BJ (cell line): ENCODE measurements at regions not wholly inside any gene's neighbourhood (a gene's known extent, or its start where the extent isn't known, plus 50 kb on each side); places are given as distances from the start of the nearest gene placed in this dataset.
"Not testable (repeated sequence)": the region's sequence is repeated elsewhere in the genome, so short reads cannot be mapped to it uniquely, and the experiment has no call there.

Experiments
- CTCF ChIA-PET: fragments of 350-600 bp; formaldehyde crosslinking; extraction: SDS; loops from one replicate; lab custom pipeline; 2021; ENCODE audit warnings: antibody characterized with exemption, inconsistent platforms; lab: Yijun Ruan, JAX
- POLR2A ChIA-PET: fragments of 300-600 bp; sonication (Branson Sonifier 250); formaldehyde crosslinking; extraction: SDS; loops from one replicate; lab custom pipeline; 2021; ENCODE audit warnings: antibody characterized with exemption; lab: Charles Lee
- DNase-seq: peaks from one replicate; pipeline ENCODE4 v3.0.0-alpha.2; 2011; ENCODE audit warnings: low read depth
- H3K27me3 ChIP-seq: 2 replicates; pipeline ENCODE4 v1.6.0; 2011; ENCODE audit warnings: low read length; ENCODE audit not compliant: control insufficient read depth, insufficient read depth
- H3K36me3 ChIP-seq: 2 replicates; pipeline ENCODE4 v1.5.1; 2011; ENCODE audit warnings: low read length; ENCODE audit not compliant: control insufficient read depth, insufficient read depth
- H3K4me3 ChIP-seq: 2 replicates; pipeline ENCODE4 v1.5.1; 2011; ENCODE audit warnings: low read depth, mild to moderate bottlenecking, control low read depth, low read length
- TF ChIP-seq, protein P1 (sequence below): IDR thresholded peaks from 2 replicates; pipeline ENCODE4 v1.5.1; 2011; ENCODE audit warnings: low read depth, mild to moderate bottlenecking, control low read depth, inconsistent platforms, low read length, moderate library complexity; ENCODE audit not compliant: insufficient read depth

DNA sequence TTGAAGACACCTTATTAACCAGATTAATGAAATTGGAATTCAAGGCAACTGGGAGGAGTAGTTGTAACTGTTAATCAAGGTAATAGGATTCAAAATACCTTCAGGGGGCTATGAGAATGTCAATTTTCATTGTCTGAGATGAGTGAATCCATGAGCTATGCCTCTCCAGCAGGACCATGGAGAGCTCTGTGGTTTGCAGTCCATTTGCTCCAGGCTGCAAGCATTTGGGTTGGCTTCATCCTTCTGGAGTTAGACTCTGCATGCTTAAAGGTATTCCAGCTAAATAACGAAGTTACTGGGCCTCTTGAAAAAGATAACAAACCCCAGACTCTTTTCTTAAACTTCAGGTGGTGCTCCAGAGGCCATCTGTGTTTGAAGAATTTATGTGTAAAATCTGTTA lies 207.1 kb upstream of the SLC8A1 start:
- ChIA-PET CTCF (interaction anchor here (0.8 kb wide), 1 partner anchor 104 kb away, joined by 5 read pairs; no protein-coding TSS in a partner anchor), POLR2A (interaction anchor here (0.5 kb wide), 1 partner anchor 343 kb away, joined by 3 read pairs; no protein-coding TSS in a partner anchor)
- Histone ChIP-seq H3K27me3 (no peaks in the 10 kb centered on the region), H3K36me3 (no peaks in the 10 kb centered on the region), H3K4me3 (no peak overlapping the region)
- no peak for DNase-seq
- TF ChIP-seq, protein P1, sequence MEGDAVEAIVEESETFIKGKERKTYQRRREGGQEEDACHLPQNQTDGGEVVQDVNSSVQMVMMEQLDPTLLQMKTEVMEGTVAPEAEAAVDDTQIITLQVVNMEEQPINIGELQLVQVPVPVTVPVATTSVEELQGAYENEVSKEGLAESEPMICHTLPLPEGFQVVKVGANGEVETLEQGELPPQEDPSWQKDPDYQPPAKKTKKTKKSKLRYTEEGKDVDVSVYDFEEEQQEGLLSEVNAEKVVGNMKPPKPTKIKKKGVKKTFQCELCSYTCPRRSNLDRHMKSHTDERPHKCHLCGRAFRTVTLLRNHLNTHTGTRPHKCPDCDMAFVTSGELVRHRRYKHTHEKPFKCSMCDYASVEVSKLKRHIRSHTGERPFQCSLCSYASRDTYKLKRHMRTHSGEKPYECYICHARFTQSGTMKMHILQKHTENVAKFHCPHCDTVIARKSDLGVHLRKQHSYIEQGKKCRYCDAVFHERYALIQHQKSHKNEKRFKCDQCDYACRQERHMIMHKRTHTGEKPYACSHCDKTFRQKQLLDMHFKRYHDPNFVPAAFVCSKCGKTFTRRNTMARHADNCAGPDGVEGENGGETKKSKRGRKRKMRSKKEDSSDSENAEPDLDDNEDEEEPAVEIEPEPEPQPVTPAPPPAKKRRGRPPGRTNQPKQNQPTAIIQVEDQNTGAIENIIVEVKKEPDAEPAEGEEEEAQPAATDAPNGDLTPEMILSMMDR, result no peak

DNA sequence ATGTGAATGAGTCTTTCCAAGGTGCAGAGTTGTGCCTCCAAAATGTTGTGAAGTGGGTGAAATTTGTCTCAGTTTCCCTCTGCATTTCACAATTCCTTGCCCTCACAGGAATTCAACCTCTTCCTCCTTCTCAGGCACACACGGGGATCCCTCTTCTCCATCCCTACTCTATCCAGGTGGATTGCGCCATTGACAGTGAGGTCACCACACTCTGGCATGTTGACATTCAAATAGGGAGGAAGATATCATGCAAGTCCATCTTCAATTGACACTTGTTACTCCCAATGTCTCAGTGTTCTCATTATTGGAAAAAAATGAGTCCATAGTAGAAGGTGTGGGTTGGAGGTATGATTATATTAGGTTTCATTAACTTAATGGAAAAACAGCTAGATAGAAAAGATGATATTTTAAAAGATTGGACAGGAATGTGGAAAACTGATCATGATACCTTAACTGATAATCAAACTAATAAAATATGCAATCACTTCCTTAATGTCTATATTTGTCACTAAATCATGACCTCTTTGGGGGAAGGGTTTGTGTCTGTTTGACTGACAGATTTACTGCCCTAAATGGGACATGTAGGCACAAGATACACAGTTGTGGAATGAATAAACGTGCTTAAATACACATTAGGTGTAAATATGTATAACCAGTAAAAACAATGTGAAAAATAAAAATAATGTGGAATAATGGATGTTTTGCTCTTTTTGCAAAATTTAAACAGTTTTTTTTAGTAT lies 213.8 kb upstream of the SLC8A1 start:
- no peaks in the 10 kb centered on the region for H3K27me3 ChIP-seq
- H3K4me3 ChIP-seq, result no peak overlapping the region
- POLR2A ChIA-PET, result no interaction called here
- no peaks in the 10 kb centered on the region for H3K36me3 ChIP-seq
- CTCF ChIA-PET, result no interaction called here
- no peak for DNase-seq
- TF ChIP-seq, protein P1, result no peak

DNA sequence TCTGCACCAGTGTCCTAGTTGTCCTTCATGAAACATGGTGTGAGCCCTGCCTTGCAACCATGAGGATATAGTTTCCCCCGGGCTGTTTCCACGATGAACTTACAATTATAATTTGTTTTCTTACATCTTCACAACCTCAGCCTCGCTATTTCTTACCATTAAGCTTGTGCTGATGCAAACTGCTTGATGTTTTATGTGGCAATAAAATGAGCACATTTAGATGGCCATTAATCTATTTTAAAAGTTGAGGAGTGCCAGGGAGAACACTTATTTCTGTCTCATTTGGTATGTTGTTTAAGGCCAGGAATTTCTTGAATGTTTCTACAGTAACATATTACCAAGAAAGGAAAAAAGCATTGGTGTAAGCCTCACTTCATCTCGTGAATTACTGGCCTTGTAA lies 214.5 kb upstream of the SLC8A1 start:
- Histone ChIP-seq H3K4me3 (no peak overlapping the region), H3K36me3 (no peaks in the 10 kb centered on the region), H3K27me3 (no peaks in the 10 kb centered on the region)
- ChIA-PET POLR2A (no interaction called here), CTCF (interaction anchor here (0.6 kb wide), 1 partner anchor 31 kb away, joined by 3 read pairs; no protein-coding TSS in a partner anchor)
- TF ChIP-seq, protein P1, result no peak
- peak; percentile 53 for DNase-seq

DNA sequence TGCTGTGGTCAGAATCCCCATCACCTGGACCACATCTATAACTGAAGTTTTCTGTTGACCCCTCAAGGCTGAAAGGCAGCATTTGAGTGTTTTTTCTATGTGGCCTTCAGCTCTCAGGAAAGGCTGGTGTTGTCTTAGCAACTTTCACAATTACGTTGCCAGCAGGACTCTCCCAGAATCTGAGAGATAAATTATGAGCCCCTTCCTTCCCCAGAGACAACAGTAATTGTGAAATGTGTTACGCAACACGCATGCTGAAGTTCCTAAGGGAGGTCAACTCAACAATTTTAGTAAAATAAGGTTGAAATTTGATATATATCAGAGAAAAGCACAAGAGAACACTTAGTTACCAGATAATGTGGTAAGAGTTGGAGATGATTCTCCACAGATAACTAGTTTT lies 216.5 kb upstream of the SLC8A1 start:
- CTCF ChIA-PET, result no interaction called here
- no peak for DNase-seq
- H3K27me3 ChIP-seq, result no peaks in the 10 kb centered on the region
- no peak overlapping the region for H3K4me3 ChIP-seq
- TF ChIP-seq, protein P1, result no peak
- no peaks in the 10 kb centered on the region for H3K36me3 ChIP-seq
- POLR2A ChIA-PET, result no interaction called here

DNA sequence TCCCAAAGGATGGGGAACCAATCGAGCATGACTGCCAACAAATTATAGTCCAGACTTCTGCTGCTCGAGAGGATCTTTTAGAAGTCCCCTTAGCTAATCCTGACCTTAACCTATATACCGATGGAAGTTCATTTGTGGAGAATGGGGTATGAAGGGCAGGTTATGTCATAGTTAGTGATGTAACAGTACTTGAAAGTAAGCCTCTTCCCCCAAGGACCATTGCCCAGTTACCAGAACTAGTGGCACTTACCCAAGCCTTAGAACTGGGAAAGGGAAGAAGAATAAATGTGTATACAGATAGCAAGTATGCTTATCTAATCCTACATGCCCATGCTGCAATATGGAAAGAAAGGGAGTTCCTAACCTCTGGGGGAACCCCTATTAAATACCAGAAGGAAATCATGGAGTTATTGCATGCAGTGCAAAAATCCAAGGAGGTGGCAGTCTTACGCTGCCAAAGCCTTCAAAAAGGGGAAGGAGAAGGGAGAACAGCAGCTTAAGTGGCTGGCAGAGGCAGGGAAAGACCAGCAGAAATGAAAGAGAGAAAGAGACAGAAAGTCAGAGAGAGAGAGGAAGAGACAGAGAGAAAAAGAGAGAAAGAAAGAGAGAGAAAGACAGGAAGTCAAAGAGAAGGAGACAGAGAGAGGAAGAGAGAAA lies 224.4 kb upstream of the SLC8A1 start:
- H3K36me3 ChIP-seq, H3K27me3 ChIP-seq, POLR2A ChIA-PET, DNase-seq, CTCF ChIA-PET, H3K4me3 ChIP-seq: not testable (repeated sequence)
